GM19239 (cell line): ENCODE measurements at regions not wholly inside any gene's neighbourhood (a gene's known extent, or its start where the extent isn't known, plus 50 kb on each side); places are given as distances from the start of the nearest gene placed in this dataset.
"Not testable (repeated sequence)": the region's sequence is repeated elsewhere in the genome, so short reads cannot be mapped to it uniquely, and the experiment has no call there.

Experiments
- DNase-seq: peaks from one replicate; pipeline ENCODE4 v3.0.0; 2011; ENCODE audit warnings: low spot score; ENCODE audit not compliant: insufficient read length
- FAIRE-seq: peaks from 2 replicates; lab custom pipeline; 2011; peaks lifted over from hg19 to GRCh38; lab: Jason Lieb, UNC

- DNase-seq (no peak), FAIRE-seq (no peak)
These were observed 797.2 kb downstream of the TNS3 start for GRCh38 chr7:46784732-46785131.

- FAIRE-seq = no peak
- no peak for DNase-seq
These were observed 799.9 kb downstream of the TNS3 start for GRCh38 chr7:46781901-46782439.

GRCh38 chr7:46776790-46777189, 805.1 kb downstream of the TNS3 start:
- DNase-seq (no peak), FAIRE-seq (no peak)

DNA sequence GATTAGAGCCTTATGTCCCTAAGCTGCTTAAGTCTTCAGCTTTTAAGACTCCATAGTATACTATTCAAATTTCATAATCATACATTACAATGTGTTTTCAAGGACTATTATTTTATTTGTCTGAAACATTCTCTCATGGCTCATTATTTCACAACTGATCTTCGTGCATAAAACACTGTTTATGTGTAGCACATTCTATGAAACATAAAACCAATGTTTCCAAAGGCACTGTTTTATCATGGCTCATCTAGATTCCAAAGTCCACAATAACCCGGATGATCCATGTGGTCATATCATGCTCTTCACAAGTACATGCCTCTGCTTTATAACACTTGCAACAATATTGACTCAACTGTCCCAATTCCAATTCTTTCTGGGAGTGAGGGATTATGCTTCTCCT, 806.1 kb downstream of the TNS3 start:
- FAIRE-seq (no peak), DNase-seq (no peak)

DNA sequence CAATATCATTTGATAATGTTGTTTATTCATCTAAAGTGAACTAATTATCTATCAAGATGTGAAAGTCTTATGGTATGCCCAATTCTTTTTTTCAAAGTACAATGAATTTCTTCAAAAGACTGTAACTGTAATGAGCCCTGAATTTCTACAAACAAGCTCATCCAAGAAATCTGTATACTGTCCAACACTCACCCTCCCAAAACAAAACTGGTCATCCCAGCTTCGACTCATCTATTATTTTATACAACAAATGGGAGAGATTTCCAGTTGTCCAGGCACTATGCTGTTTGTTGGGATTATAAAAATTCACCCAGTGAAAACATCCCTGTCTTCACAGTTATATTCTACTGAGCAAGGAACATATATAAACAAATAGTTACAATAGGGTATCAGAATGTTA, 806.9 kb downstream of the TNS3 start:
- FAIRE-seq = no peak
- DNase-seq = no peak

DNA sequence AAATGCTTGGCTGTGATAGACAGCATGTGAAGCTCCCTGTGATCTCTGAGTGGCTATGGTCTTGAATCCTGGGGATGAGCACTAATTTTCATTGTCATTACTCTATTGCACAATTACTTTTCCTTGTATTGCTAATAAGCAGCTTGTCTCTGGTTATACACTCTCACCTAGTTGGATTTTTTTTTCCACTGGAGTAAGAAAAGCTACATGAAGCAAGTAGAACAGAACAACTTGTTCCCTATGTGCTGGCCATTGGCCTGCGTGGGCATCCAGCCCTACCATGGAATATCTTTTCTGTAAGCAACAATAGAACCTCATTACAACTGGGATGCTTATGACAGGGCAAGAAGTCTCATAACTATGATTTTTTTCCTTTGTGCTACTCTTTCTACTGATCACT, 807.4 kb downstream of the TNS3 start:
- no peak for FAIRE-seq
- DNase-seq = no peak

DNA sequence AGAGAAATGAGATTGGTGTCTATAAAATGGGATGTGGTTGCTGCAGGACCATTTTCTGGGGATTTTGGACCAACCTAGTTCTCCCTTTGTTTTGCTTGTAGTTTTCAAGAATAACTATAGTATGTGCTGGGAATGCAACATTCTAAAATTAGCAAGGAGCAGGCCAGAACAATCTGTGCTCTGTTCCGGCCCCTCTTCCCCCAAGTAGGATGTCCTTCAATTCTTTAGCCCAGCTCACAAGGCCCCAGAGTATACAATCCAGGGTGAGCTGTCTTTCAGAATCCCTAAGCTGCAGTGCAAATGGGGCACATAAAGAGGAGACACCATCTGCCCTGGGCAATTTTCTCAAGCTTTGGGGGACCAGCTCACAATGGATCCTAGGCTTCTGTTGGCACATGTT, 809.1 kb downstream of the TNS3 start:
- DNase-seq = no peak
- FAIRE-seq = no peak

- no peak for DNase-seq
- FAIRE-seq = no peak
These were observed 814.8 kb downstream of the TNS3 start for GRCh38 chr7:46767071-46767470.

DNA sequence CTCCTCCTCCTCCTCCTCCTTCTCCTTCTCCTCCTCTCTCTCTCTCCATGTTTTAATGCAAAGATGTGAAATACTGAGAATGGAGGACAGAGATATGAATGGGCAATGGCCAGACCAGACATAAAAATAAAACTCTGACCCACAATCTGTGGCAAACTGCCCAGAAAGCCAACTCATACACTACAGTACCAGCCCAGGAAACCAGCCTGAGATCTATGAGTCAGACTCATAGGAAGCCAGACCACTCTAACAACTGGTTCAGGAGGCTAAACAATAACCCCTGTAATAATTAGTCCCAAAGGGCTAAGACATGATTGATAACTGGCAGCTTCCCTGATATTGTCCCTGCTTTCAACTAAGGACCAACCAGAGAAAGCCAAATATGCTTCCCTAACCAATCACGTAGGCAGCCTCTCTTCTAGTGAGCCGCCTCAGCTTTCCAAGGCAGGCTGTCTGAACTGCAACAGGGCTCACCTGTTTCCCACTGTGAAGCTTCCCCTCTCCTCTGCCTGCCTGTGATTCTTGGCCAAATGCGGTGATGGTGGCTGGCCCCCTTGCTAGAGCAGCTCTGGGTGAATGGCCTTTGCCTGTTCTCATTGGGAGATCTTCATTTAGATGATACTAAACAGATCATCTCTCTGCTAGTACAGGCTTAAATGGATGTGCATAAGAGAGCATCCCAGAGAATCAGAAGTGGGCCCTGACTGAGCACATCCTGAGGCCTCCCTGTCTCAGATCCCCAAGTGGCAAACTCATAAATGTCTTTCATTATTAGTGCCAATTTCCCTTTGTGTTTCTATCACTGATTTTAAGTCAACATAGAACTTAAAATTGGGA, 817.6 kb downstream of the TNS3 start:
- no peak for FAIRE-seq
- no peak for DNase-seq

GRCh38 chr7:46763344-46763743, 818.6 kb downstream of the TNS3 start:
- FAIRE-seq (no peak), DNase-seq (no peak)

GRCh38 chr7:46759711-46760480, 822.0 kb downstream of the TNS3 start:
- FAIRE-seq (no peak), DNase-seq (no peak)

DNA sequence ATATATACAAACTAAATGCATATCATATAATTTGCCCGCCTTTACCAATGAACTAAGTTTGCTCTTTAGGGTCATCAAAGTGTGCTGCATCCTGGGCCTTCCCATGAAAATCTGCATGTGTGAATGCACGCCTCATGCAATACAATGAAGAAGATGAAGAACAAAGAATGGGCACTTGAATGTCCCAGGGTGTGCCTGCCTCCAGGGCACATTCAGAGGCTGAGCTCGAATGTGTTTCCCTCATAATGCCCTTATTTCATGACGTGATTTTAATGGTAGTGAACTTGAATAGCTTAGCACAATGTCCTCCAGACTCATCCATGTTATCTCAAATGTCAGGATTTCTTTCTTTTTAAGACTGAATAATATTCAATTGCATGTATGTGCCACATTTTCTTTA, 824.9 kb downstream of the TNS3 start:
- DNase-seq (no peak), FAIRE-seq (no peak)

DNA sequence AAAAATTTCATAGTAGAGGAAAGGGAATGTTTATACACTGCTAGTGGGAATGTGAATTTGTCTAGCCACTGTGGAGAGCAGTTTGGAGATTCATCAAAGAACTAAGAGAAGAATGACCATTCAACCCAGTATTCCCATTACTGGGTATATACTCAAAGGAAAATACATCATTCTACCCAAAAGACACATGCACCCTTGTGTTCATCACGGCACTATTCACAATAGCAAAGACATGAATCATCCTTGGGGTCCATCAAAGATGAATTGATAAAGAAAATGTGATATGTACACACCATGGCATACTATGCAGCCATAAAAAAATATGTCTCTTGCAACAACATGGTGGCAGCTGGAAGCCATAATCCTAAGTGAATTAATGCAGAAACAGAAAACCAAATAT, 825.7 kb downstream of the TNS3 start:
- FAIRE-seq (no peak), DNase-seq (no peak)

GRCh38 chr7:46755120-46756034, 826.5 kb downstream of the TNS3 start:
- FAIRE-seq (no peak), DNase-seq (no peak)

GRCh38 chr7:46754140-46754720, 827.7 kb downstream of the TNS3 start:
- DNase-seq (no peak), FAIRE-seq (no peak)

DNA sequence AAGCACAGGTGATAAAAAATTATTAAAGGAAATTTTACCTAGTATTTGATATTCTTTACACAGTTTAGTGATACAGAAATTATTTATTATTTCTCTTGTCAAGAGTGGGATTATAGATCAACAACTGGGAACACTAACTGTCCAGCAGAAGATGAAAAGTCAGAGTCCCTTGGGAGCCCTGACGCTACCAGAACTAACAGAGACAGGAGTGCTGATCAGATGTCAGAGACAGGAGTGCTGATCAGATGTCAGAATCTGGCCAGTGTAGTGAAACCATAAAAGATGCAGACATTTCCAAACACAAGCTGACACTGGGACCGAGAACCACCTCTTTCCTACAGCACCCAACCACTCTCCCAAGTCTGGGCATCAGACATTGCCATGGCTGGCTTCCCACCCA, 828.2 kb downstream of the TNS3 start:
- FAIRE-seq (no peak), DNase-seq (no peak)

- DNase-seq (no peak), FAIRE-seq (no peak)
These were observed 829.0 kb downstream of the TNS3 start for GRCh38 chr7:46752881-46753366.

DNA sequence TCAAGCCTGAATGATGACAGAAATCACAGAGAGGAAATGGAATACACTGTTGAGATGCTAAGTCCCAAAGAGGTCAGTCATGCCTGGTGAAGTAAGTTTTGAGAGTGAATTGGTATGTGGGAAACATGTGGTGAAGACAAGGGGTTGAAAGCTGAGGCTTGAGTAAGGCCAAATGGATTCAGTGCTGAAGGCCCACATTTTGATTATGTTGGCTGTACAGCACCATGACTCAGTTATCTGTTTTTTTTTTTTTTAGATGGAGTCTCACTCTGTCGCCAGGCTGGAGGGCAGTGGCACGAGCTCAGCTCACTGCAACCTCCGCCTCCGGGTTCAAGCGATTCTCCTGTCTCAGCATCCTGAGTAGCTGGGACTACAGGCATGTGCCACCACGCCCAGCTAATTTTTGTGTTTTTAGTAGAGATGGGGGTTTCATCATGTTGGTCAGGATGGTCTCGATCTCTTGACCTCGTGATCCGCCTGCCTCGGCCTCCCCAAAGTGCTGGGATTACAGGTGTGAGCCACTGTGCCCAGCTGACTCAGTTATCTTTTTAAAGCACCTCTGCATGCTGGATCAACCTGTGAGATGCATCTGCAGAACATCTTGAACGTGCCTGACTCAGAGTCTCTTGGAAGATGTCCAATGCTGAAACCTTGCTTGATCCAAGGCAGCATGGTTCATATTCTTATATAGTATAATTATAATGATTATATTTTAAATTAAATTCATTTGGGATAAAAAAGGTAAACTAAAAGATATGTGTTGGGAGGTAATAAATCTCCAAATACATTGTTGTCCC, 829.8 kb downstream of the TNS3 start:
- not testable (repeated sequence) for DNase-seq, FAIRE-seq

GRCh38 chr7:46751471-46751870, 830.4 kb upstream of the IGFBP3 start:
- FAIRE-seq = no peak
- no peak for DNase-seq
